Right hindlimb (tissue), 1 donor: ENCODE measurements at regions not wholly inside any gene's neighbourhood (a gene's known extent, or its start where the extent isn't known, plus 50 kb on each side); places are given as distances from the start of the nearest gene placed in this dataset.
"Not testable (repeated sequence)": the region's sequence is repeated elsewhere in the genome, so short reads cannot be mapped to it uniquely, and the experiment has no call there.

Source experiments
- DNase-seq: peaks from one replicate; pipeline ENCODE4 v3.0.0-alpha.2; 2018

- DNase-seq = not testable (repeated sequence)
These were observed 80.3 kb downstream of the ANXA5 start for GRCh38 chr4:121616449-121616848.

GRCh38 chr4:121614101-121614500 is 82.7 kb downstream of the ANXA5 start:
- no peak for DNase-seq

GRCh38 chr4:121599049-121599448 is 97.7 kb downstream of the ANXA5 start:
- no peak for DNase-seq

GRCh38 chr4:121597346-121597934 is 99.3 kb downstream of the ANXA5 start:
- DNase-seq = no peak

GRCh38 chr4:121594796-121595526 is 101.8 kb downstream of the ANXA5 start:
- no peak for DNase-seq

GRCh38 chr4:121593760-121594159 is 103.0 kb downstream of the ANXA5 start:
- DNase-seq = no peak

- not testable (repeated sequence) for DNase-seq
These were observed 104.5 kb downstream of the ANXA5 start for GRCh38 chr4:121592257-121592656.

- DNase-seq = no peak
These were observed 111.9 kb downstream of the ANXA5 start for GRCh38 chr4:121584836-121585235.

GRCh38 chr4:121583396-121583795 is 113.4 kb downstream of the ANXA5 start:
- no peak for DNase-seq

GRCh38 chr4:121582296-121582695 is 114.5 kb downstream of the ANXA5 start:
- DNase-seq = no peak

GRCh38 chr4:121575392-121575791 is 121.4 kb downstream of the ANXA5 start:
- DNase-seq = not testable (repeated sequence)

- DNase-seq = no peak
These were observed 122.2 kb downstream of the ANXA5 start for GRCh38 chr4:121574618-121575017.

GRCh38 chr4:121567748-121568147 is 129.0 kb downstream of the ANXA5 start:
- DNase-seq = no peak

- no peak for DNase-seq
These were observed 131.9 kb downstream of the ANXA5 start for GRCh38 chr4:121564840-121565375.

- DNase-seq = no peak
These were observed 134.0 kb downstream of the ANXA5 start for GRCh38 chr4:121562811-121563210.

- DNase-seq = no peak
These were observed 141.3 kb downstream of the ANXA5 start for GRCh38 chr4:121555315-121556107.

- DNase-seq = peak; percentile 37
These were observed 142.4 kb downstream of the ANXA5 start for GRCh38 chr4:121554382-121554781.

GRCh38 chr4:121551881-121552280 is 144.9 kb downstream of the ANXA5 start:
- DNase-seq = no peak

- DNase-seq = no peak
These were observed 145.5 kb downstream of the ANXA5 start for GRCh38 chr4:121551271-121551670.

- no peak for DNase-seq
These were observed 155.1 kb downstream of the ANXA5 start for GRCh38 chr4:121541696-121542095.

- DNase-seq = no peak
These were observed 154.5 kb upstream of the QRFPR start for GRCh38 chr4:121535351-121535750.

- no peak for DNase-seq
These were observed 153.4 kb upstream of the QRFPR start for GRCh38 chr4:121534187-121534586.

- DNase-seq = no peak
These were observed 145.7 kb upstream of the QRFPR start for GRCh38 chr4:121526509-121526908.
